Activated CD4-positive, alpha-beta memory T cell treated with anti-CD3 and anti-CD28 coated beads for 36 hours (primary cell): ENCODE measurements at regions not wholly inside any gene's neighbourhood (a gene's known extent, or its start where the extent isn't known, plus 50 kb on each side); places are given as distances from the start of the nearest gene placed in this dataset.

Source experiments
- CTCF ChIA-PET: fragments of 350-600 bp; sonication (Branson Sonifier 250); formaldehyde crosslinking; loops from one replicate; lab custom pipeline; 2021; ENCODE audit warnings: antibody characterized with exemption, inconsistent platforms; lab: Charles Lee
- POLR2A ChIA-PET: fragments of 350-600 bp; sonication (Branson Sonifier 250); formaldehyde crosslinking; loops from one replicate; lab custom pipeline; 2021; ENCODE audit warnings: antibody characterized with exemption; lab: Charles Lee
- DNase-seq: peaks from one replicate; pipeline ENCODE4 v3.0.0-alpha.2; 2020
- H3K27ac Mint-ChIP-seq: one replicate; pipeline ENCODE4 v1.8.0; 2021; ENCODE audit warnings: mixed read lengths
- H3K27me3 Mint-ChIP-seq: one replicate; pipeline ENCODE4 v1.8.0; 2021; ENCODE audit warnings: mixed read lengths
- H3K36me3 Mint-ChIP-seq: one replicate; pipeline ENCODE4 v1.8.0; 2021; ENCODE audit warnings: mixed read lengths
- H3K4me1 Mint-ChIP-seq: one replicate; pipeline ENCODE4 v1.8.0; 2021; ENCODE audit warnings: low read depth, mixed read lengths
- H3K4me3 Mint-ChIP-seq: one replicate; pipeline ENCODE4 v1.8.0; 2021; ENCODE audit warnings: mild to moderate bottlenecking, mixed read lengths
- H3K9me3 Mint-ChIP-seq: one replicate; pipeline ENCODE4 v1.8.0; 2021; ENCODE audit warnings: mixed read lengths
- intact Hi-C: fragments of 100-400 bp; cut with micrococcal nuclease; formaldehyde crosslinking; loops from one replicate; pipeline ENCODE4 v1.15.1; 2023

DNA sequence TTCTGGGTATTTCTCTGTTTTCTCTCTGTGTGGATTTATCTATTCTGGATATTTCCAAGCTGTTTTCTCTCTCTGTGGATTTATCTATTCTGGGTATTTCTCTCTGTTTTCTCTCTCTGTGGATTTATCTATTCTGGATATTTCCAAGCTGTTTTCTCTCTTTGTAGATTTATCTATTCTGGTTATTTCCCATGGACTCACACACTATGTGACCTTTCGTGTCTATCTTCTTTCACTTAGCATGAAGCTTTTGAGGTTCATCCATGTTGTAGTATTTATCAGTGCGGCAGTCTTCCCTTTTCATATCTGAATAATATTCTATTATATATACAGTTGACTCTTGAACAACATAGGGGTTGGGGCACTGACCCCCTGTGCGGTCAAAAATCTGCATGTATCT lies 435.0 kb upstream of the CNTNAP2 start:
- no peaks in the 10 kb centered on the region for H3K27me3 Mint-ChIP-seq
- DNase-seq: no peak
- no peak overlapping the region for H3K4me3 Mint-ChIP-seq
- H3K4me1 Mint-ChIP-seq: no peaks in the 10 kb centered on the region
- H3K9me3 Mint-ChIP-seq: peaks cover 8% of the 10 kb centered on the region
- ChIA-PET POLR2A (no interaction called here), CTCF (no interaction called here)
- no peaks in the 10 kb centered on the region for H3K36me3 Mint-ChIP-seq
- intact Hi-C loops: no loop called here
- no peak overlapping the region for H3K27ac Mint-ChIP-seq

DNA sequence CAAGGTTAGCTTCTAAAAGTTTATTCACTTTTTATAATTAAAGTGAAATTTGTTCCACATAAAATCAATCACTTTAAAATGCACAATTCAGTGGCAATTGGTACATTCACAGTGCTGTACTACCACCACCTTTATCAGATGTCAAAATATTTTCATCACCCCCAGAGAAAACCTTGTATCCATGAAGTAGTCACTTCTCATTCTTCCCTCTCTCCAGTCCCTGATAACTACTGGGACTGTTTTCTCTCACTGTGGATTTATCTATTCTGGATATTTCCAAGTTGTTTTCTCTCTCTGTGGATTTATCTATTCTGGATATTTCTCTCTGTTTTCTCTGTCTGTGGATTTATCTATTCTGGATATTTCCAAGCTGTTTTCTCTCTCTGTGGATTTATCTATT lies 435.4 kb upstream of the CNTNAP2 start:
- no peak overlapping the region for H3K27ac Mint-ChIP-seq
- intact Hi-C loops: no loop called here
- no peak for DNase-seq
- no peaks in the 10 kb centered on the region for H3K27me3 Mint-ChIP-seq
- H3K4me1 Mint-ChIP-seq: no peaks in the 10 kb centered on the region
- H3K9me3 Mint-ChIP-seq: peaks cover 8% of the 10 kb centered on the region
- H3K4me3 Mint-ChIP-seq: no peak overlapping the region
- POLR2A ChIA-PET: no interaction called here
- CTCF ChIA-PET: no interaction called here
- H3K36me3 Mint-ChIP-seq: no peaks in the 10 kb centered on the region

DNA sequence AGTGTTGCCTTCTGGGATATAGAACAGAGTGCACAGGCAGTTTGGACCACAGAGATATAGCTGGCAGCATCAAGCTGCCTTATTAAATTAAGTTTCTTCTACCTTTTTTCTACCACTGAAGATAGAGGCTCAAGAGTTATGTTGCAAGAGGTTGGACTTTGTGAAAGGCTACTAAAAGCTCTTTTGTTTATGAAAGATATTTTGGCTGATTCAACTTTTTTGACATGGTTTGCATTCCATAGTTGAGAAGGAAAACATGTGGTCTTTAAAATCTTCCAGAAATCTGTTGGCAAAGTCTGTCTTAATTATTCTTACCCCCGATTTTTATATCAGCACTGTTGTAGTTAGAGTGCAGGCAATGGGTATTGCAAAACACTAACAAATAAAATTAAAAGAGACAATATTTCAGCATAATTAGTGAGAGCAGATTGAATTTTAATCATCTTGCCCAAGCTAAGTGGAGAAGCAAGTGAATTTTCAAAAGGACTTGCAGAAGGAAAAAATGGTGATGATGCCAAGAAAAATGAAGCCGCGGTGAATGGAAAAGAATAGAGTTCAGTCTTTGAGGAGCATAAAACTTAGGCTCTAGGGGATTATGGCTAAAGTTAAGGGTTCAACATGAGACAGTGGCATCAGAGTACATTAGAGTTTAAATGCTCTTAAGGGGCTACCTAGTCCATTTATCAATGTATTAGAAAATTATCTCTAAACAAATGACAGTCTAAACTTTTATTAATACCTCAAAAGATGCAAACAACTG lies 450.9 kb upstream of the CNTNAP2 start:
- intact Hi-C loops: no loop called here
- POLR2A ChIA-PET: no interaction called here
- peaks cover 19% of the 10 kb centered on the region for H3K9me3 Mint-ChIP-seq
- H3K36me3 Mint-ChIP-seq: no peaks in the 10 kb centered on the region
- no peaks in the 10 kb centered on the region for H3K4me1 Mint-ChIP-seq
- H3K27ac Mint-ChIP-seq: no peak overlapping the region
- CTCF ChIA-PET: interaction anchor here (0.6 kb wide), 1 partner anchor 50 kb away, joined by 4 read pairs; no protein-coding TSS in a partner anchor
- DNase-seq: no peak
- H3K27me3 Mint-ChIP-seq: no peaks in the 10 kb centered on the region
- H3K4me3 Mint-ChIP-seq: no peak overlapping the region

DNA sequence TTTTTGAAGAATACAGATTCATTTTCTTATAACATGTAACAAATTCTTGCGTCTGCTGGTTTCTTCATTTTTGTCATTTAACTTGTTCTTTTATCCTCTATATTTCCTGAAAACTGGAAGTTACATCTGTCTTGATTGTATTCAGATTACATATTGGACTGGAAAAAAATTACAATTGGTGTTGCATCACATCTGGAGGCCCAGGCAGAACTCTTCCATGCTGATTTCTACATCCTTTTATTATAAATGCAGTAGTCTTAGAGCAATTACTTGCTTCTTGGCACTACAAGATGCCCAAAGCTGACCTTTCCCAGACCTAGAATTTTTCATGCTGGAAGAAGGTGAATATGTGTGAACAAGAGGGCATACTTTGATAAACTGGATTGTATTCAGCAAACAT lies 460.9 kb upstream of the CNTNAP2 start:
- ChIA-PET POLR2A (no interaction called here), CTCF (no interaction called here)
- peaks cover 9% of the 10 kb centered on the region for H3K9me3 Mint-ChIP-seq
- H3K27me3 Mint-ChIP-seq: no peaks in the 10 kb centered on the region
- no peak overlapping the region for H3K27ac Mint-ChIP-seq
- no peak for DNase-seq
- intact Hi-C loops: no loop called here
- no peaks in the 10 kb centered on the region for H3K36me3 Mint-ChIP-seq
- H3K4me1 Mint-ChIP-seq: no peaks in the 10 kb centered on the region
- no peak overlapping the region for H3K4me3 Mint-ChIP-seq

DNA sequence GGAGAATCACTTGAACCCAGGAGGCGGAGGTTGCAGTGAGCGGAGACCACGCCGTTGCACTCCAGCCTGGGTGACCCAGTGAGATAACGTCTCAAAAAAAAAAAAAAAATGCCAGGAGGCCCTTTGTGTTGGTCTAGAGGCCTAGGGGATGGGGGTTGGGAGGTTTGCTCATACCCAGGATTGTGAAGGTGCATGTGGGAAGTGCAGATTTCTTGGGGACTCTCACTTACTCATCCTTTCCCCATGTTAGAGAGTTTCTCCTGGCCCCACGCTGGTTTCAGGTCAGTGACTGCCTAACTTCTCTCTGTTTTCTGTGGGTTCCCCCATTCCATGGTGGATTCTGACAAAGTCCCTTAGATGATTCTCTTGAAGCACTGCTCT lies 471.5 kb upstream of the CNTNAP2 start:
- CTCF ChIA-PET: no interaction called here
- H3K36me3 Mint-ChIP-seq: no peaks in the 10 kb centered on the region
- intact Hi-C loops: no loop called here

DNA sequence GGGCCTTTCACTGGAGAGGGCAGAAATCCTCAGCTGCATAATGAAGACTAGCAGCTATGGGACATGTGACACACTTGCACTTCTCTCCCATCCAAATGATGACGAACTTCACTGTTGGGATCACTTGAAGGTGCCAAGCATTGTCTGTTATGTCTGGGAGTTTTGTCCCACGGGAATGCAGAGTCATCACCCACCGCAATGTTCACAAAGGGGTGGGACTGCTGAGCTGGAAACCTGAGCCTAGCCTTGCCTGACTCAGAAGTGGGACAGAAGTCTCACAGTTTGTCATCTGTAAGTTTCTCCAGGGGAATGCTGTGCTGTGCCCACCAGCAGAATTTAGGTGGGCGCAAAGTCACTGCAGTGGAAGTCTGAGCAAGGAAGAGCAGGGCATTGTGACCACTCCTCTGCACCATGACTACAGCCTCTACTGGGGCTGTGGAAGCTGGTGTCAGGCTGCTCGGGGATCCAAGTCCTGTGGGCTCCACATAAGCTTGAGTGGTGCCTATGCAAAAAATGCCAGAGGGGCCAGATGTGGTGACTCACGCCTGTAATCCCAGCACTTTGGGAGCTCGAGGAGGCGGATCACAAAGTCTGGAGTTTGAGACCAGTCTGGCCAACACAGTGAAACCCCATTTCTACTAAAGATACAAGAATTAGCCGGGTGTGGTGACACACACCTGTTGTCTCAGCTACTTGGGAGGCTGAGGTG lies 472.0 kb upstream of the CNTNAP2 start:
- Mint-ChIP-seq H3K9me3 (peaks cover 20% of the 10 kb centered on the region), H3K4me1 (no peaks in the 10 kb centered on the region), H3K27me3 (no peaks in the 10 kb centered on the region), H3K36me3 (no peaks in the 10 kb centered on the region), H3K27ac (no peak overlapping the region), H3K4me3 (no peak overlapping the region)
- intact Hi-C loops: no loop called here
- no peak for DNase-seq
- POLR2A ChIA-PET: no interaction called here
- CTCF ChIA-PET: no interaction called here

More for the DNA sequence above, 471.5 kb upstream of the CNTNAP2 start:
- DNase-seq: no peak
- Mint-ChIP-seq H3K4me3 (no peak overlapping the region), H3K27me3 (no peaks in the 10 kb centered on the region), H3K4me1 (no peaks in the 10 kb centered on the region), H3K9me3 (peaks cover 20% of the 10 kb centered on the region), H3K27ac (no peak overlapping the region)
- POLR2A ChIA-PET: no interaction called here

DNA sequence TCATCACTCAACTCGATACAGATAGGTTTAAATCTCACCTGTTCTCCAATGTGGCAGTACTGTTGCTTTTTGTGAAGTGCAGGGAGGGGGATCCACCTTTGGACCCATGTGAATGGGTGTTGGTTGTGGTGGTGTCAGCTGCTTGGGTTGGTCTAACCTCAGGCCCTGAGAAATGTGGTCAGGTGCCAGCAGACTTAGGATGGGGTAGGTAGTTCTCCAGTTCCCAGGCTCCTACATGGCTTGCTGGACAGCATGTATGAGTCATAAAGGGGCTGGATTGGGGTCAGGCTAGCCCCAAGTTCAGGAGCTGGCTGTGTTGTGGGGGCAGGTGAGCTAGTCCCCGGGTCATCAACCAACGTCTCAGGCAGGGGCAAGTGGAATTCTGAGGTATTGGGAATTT lies 472.6 kb upstream of the CNTNAP2 start:
- intact Hi-C loops: no loop called here
- Mint-ChIP-seq H3K27ac (no peak overlapping the region), H3K4me3 (no peak overlapping the region), H3K9me3 (peaks cover 20% of the 10 kb centered on the region), H3K36me3 (no peaks in the 10 kb centered on the region), H3K4me1 (no peaks in the 10 kb centered on the region), H3K27me3 (no peaks in the 10 kb centered on the region)
- no peak for DNase-seq
- POLR2A ChIA-PET: no interaction called here
- CTCF ChIA-PET: no interaction called here

DNA sequence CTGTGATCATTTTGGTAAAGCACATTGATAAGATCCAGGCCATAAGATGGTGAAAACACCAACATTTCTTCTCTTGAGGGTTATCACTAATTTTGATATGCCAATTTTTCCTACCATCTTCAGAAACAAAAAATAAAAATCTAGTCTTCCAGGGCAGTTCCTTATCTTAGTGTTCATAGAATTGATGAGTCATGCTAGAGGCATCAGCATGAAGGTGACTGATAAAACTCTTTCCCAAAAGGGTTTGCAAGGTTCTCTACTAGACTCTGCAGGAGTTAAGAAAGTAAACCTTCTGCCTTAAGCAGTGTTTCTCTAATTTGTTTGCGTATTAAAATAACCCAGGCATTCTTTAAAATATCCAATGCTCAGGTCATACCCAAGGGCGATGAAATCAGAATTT lies 483.1 kb upstream of the CNTNAP2 start:
- CTCF ChIA-PET: no interaction called here
- H3K36me3 Mint-ChIP-seq: no peaks in the 10 kb centered on the region
- no peaks in the 10 kb centered on the region for H3K4me1 Mint-ChIP-seq
- intact Hi-C loops: no loop called here
- H3K4me3 Mint-ChIP-seq: no peak overlapping the region
- H3K27ac Mint-ChIP-seq: no peak overlapping the region
- peaks cover 5% of the 10 kb centered on the region for H3K9me3 Mint-ChIP-seq
- no peaks in the 10 kb centered on the region for H3K27me3 Mint-ChIP-seq
- DNase-seq: no peak
- POLR2A ChIA-PET: no interaction called here

DNA sequence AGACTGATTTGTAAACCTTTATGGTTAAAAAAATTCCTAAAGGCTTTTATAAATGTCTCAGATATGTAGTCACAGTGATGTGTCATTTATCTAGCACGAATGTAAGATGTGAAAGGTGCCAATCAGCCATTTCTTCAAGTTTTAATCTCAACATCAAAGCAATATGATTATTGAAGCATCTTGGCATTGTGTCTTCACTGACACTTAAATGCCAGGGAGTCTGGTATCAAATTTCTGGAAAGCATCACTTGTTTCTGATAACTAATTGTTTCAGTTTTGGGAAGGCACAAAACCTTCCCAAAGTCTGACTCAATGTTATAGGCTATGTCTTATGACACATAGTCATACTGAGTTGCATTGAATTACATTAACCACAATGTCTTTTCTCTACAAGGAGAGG lies 492.0 kb upstream of the CNTNAP2 start:
- Mint-ChIP-seq H3K36me3 (no peaks in the 10 kb centered on the region), H3K4me3 (no peak overlapping the region), H3K9me3 (peaks cover 1% of the 10 kb centered on the region), H3K27ac (no peak overlapping the region), H3K27me3 (no peaks in the 10 kb centered on the region), H3K4me1 (no peaks in the 10 kb centered on the region)
- no peak for DNase-seq
- ChIA-PET POLR2A (no interaction called here), CTCF (no interaction called here)
- intact Hi-C loops: no loop called here

DNA sequence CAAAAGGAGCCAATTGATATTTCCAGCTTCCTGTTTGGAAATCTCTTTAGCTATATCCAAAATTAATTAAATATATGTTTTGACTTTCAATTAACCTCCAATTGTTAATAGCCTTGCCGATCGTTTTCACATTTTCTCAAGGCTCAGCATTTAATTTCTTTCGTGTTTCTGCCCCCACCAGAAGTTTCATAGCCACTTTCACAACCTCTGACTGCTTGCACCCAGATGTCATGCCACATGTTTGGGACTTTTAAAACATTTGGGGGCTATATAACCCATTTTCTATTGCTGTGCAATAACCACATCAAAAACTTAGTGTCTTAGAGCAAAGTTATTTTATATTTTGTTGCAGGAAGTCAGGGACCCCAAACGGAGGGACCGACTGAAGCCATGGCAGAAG lies 510.6 kb upstream of the CNTNAP2 start:
- peaks cover 22% of the 10 kb centered on the region for H3K9me3 Mint-ChIP-seq
- H3K4me1 Mint-ChIP-seq: no peaks in the 10 kb centered on the region
- no peaks in the 10 kb centered on the region for H3K36me3 Mint-ChIP-seq
- ChIA-PET POLR2A (no interaction called here), CTCF (no interaction called here)
- no peak overlapping the region for H3K4me3 Mint-ChIP-seq
- no peak for DNase-seq
- H3K27me3 Mint-ChIP-seq: no peaks in the 10 kb centered on the region
- intact Hi-C loops: no loop called here
- H3K27ac Mint-ChIP-seq: no peak overlapping the region

DNA sequence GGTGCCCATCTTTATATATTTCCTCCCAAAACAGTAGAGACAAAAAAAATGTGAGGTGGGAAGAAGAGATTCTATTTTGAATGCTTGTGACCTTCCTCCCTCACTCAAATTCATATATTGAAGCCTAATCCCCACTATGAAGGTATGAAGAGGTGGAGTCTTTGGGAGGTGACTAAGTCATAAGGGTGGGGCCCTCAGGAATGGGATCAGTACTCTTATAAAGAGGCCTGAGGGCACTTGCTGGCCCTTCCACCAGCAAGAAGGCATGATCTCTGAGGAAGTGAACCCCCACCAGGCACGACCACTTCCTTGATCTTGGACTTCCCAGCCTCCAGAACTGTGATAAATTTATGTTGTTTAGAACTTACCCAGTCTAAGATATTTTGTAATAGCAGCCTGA lies 517.2 kb upstream of the CNTNAP2 start:
- H3K27me3 Mint-ChIP-seq: no peaks in the 10 kb centered on the region
- no peak overlapping the region for H3K27ac Mint-ChIP-seq
- ChIA-PET CTCF (no interaction called here), POLR2A (no interaction called here)
- peaks cover 8% of the 10 kb centered on the region for H3K9me3 Mint-ChIP-seq
- no peak overlapping the region for H3K4me3 Mint-ChIP-seq
- H3K4me1 Mint-ChIP-seq: no peaks in the 10 kb centered on the region
- DNase-seq: no peak
- intact Hi-C loops: no loop called here
- no peaks in the 10 kb centered on the region for H3K36me3 Mint-ChIP-seq

DNA sequence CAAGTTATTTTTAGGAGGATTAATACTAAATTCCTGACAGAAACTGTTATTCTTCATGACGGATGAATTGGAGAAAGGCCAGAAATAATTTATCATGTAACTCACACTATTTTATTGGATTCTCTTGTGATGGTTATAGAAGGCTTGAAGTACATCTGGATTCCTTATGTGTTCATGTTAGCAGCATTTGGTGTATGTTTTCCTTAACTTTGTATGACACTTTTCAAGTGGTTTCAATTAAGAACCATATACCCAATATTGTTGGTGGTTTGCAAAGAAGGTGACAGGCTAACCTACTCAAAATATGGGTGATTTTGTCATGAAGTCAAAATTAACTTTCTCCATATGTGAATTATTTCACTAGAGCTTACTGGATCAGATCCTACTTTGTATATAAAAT lies 532.2 kb upstream of the CNTNAP2 start:
- intact Hi-C loops: no loop called here
- no peaks in the 10 kb centered on the region for H3K27me3 Mint-ChIP-seq
- H3K36me3 Mint-ChIP-seq: no peaks in the 10 kb centered on the region
- ChIA-PET CTCF (interaction anchor here (0.6 kb wide), 2 partner anchors 303 to 729 kb away, joined by 3 read pairs; no protein-coding TSS in a partner anchor), POLR2A (no interaction called here)
- H3K4me1 Mint-ChIP-seq: no peaks in the 10 kb centered on the region
- H3K9me3 Mint-ChIP-seq: peaks cover 10% of the 10 kb centered on the region
- H3K27ac Mint-ChIP-seq: no peak overlapping the region
- DNase-seq: no peak
- no peak overlapping the region for H3K4me3 Mint-ChIP-seq
